Sigmoid colon (tissue), 6 donors: ENCODE measurements at regions not wholly inside any gene's neighbourhood (a gene's known extent, or its start where the extent isn't known, plus 50 kb on each side); places are given as distances from the start of the nearest gene placed in this dataset.
"Not testable (repeated sequence)": the region's sequence is repeated elsewhere in the genome, so short reads cannot be mapped to it uniquely, and the experiment has no call there.

Source experiments
- DNase-seq: peaks from one replicate; pipeline ENCODE4 v3.0.0-alpha.2; 2019
- H3K27ac ChIP-seq, 4 donors: fragments of 200-600 bp; sonication (generic); one replicate each; pipeline ENCODE4 v1.5.1; 2016 to 2019; ENCODE audit warnings: mild to moderate bottlenecking in 1 of 4
- H3K27me3 ChIP-seq, 3 donors: fragments of 200-600 bp; sonication (generic); one replicate each; pipeline ENCODE4 v1.5.1; 2019; ENCODE audit warnings: mild to moderate bottlenecking in 1 of 3
- H3K36me3 ChIP-seq, 4 donors: fragments of 200-600 bp; sonication (generic); one replicate each; pipeline ENCODE4 v1.5.1; 2016 to 2019
- H3K4me1 ChIP-seq, 4 donors: fragments of 200-600 bp; sonication (generic); one replicate each; pipeline ENCODE4 v1.5.1; 2017 to 2019
- H3K4me3 ChIP-seq, 4 donors: fragments of 200-600 bp; sonication (generic); one replicate each; pipeline ENCODE4 v1.5.1; 2017 to 2019; ENCODE audit warnings: mild to moderate bottlenecking in 2 of 4, moderate library complexity in 1 of 4
- H3K9me3 ChIP-seq, 4 donors: fragments of 200-600 bp in 3 of 4; sonication (generic) in 3 of 4; one replicate each; pipeline versions ENCODE4 v1.5.1 to v1.6.1; 2013 to 2019
- CTCF ChIP-seq, 4 experiments: fragments of 450-650 bp in 3 of 4; fragments of 200-600 bp in 1 of 4; IDR thresholded peaks; one replicate each; pipeline ENCODE4 v1.5.1; 2016 to 2019; ENCODE audit warnings: antibody characterized with exemption in 4 of 4, mild to moderate bottlenecking in 3 of 4, moderate library complexity in 2 of 4
- EP300 ChIP-seq, 4 donors: sonication (generic); formaldehyde crosslinking; IDR thresholded peaks; one replicate each; pipeline ENCODE4 v1.6.1; 2017; ENCODE audit warnings: antibody characterized with exemption in 4 of 4
- POLR2A ChIP-seq, 2 donors: fragments of 450-650 bp; IDR thresholded peaks; one replicate each; pipeline ENCODE4 v1.6.1; 2016; ENCODE audit warnings: antibody characterized with exemption in 2 of 2, mild to moderate bottlenecking in 2 of 2, moderate library complexity in 2 of 2
- POLR2AphosphoS5 ChIP-seq, 4 donors: sonication (generic); formaldehyde crosslinking; IDR thresholded peaks; one replicate each; pipeline ENCODE4 v1.6.1; 2017; ENCODE audit warnings: antibody characterized with exemption in 4 of 4
- WGBS, 2 donors: extraction: QIAGEN DNeasy Blood & Tissue Kit; methylation state at CpG; one replicate each; pipeline ENCODE4 v1.1.7; 2013; 5-methylcytosine and 5-hydroxymethylcytosine counted together
- intact Hi-C: fragments of 100-400 bp; cut with DNase I; formaldehyde crosslinking; loops from one replicate; pipeline ENCODE4 v1.15.1; 2023
- donor health status: healthy with polysubstance abuse.
- donor health status: healthy.

- 94 to 95% methylated on average over 1 of the region's 1 CpG for WGBS, 2 donors
These were observed 138.6 kb upstream of the PRICKLE2 start for GRCh38 chr3:64363842-64364241.

GRCh38 chr3:64361962-64362735, 136.9 kb upstream of the PRICKLE2 start:
- no peak overlapping the region for H3K4me3 ChIP-seq
- 60 to 68% methylated on average over 5 of the region's 5 CpGs for WGBS, 2 donors
- DNase-seq, result no peak

More at GRCh38 chr3:64363842-64364241, 138.6 kb upstream of the PRICKLE2 start:
- intact Hi-C loops, result no loop called here
- H3K27ac ChIP-seq, result no peak overlapping the region
- TF ChIP-seq CTCF (IDR thresholded peaks at IDR 0.05) (no peak), POLR2A (IDR thresholded peaks at IDR 0.05) (no peak), EP300 (IDR thresholded peaks at IDR 0.05) (no peak), POLR2AphosphoS5 (IDR thresholded peaks at IDR 0.05) (no peak)
- no peak for DNase-seq
- no peaks in the 10 kb centered on the region for H3K27me3 ChIP-seq
- H3K9me3 ChIP-seq, result no peaks in the 10 kb centered on the region
- H3K4me1 ChIP-seq, result peaks cover 0 to 7% (median 0%) of the 10 kb centered on the region in 4 donors
- H3K36me3 ChIP-seq, result no peaks in the 10 kb centered on the region
- H3K4me3 ChIP-seq, result no peak overlapping the region

GRCh38 chr3:64361036-64361435, 135.8 kb upstream of the PRICKLE2 start:
- H3K27ac ChIP-seq, H3K36me3 ChIP-seq, intact Hi-C loops, DNase-seq, H3K4me3 ChIP-seq, H3K27me3 ChIP-seq, H3K4me1 ChIP-seq, H3K9me3 ChIP-seq: not testable (repeated sequence)
- 92 to 94% methylated on average over 4 of the region's 4 CpGs for WGBS, 2 donors

More at GRCh38 chr3:64361962-64362735, 136.9 kb upstream of the PRICKLE2 start:
- no peaks in the 10 kb centered on the region for H3K27me3 ChIP-seq
- no peaks in the 10 kb centered on the region for H3K9me3 ChIP-seq
- no peak overlapping the region for H3K27ac ChIP-seq
- no peaks in the 10 kb centered on the region for H3K36me3 ChIP-seq
- intact Hi-C loops, result no loop called here
- TF ChIP-seq POLR2A (IDR thresholded peaks at IDR 0.05) (no peak), CTCF (IDR thresholded peaks at IDR 0.05) (no peak)
- peaks cover 0 to 8% (median 3%) of the 10 kb centered on the region in 4 donors for H3K4me1 ChIP-seq

- Histone ChIP-seq H3K36me3 (no peaks in the 10 kb centered on the region), H3K4me3 (no peak overlapping the region), H3K4me1 (peaks cover 0 to 17% (median 8%) of the 10 kb centered on the region in 4 donors), H3K9me3 (no peaks in the 10 kb centered on the region), H3K27me3 (no peaks in the 10 kb centered on the region), H3K27ac (no peak overlapping the region)
- intact Hi-C loops, result no loop called here
- TF ChIP-seq POLR2A (IDR thresholded peaks at IDR 0.05), result no peak
- no peak for TF ChIP-seq POLR2AphosphoS5 (IDR thresholded peaks at IDR 0.05)
- no peak for TF ChIP-seq EP300 (IDR thresholded peaks at IDR 0.05)
- no peak for TF ChIP-seq CTCF (IDR thresholded peaks at IDR 0.05)
- WGBS, 2 donors, result 86 to 95% methylated on average over 6 of the region's 6 CpGs
- DNase-seq, result no peak
These were observed 135.0 kb upstream of the PRICKLE2 start for GRCh38 chr3:64360280-64360679.

GRCh38 chr3:64359735-64360134, 134.5 kb upstream of the PRICKLE2 start:
- H3K4me3 ChIP-seq, result no peak overlapping the region
- no peaks in the 10 kb centered on the region for H3K9me3 ChIP-seq
- intact Hi-C loops, result no loop called here
- H3K36me3 ChIP-seq, result no peaks in the 10 kb centered on the region
- no peaks in the 10 kb centered on the region for H3K27me3 ChIP-seq
- WGBS, 2 donors, result 63 to 83% methylated on average over 4 of the region's 4 CpGs
- peaks cover 0 to 23% (median 13%) of the 10 kb centered on the region in 4 donors for H3K4me1 ChIP-seq
- TF ChIP-seq EP300 (IDR thresholded peaks at IDR 0.05) (no peak), POLR2AphosphoS5 (IDR thresholded peaks at IDR 0.05) (no peak), POLR2A (IDR thresholded peaks at IDR 0.05) (no peak), CTCF (IDR thresholded peaks at IDR 0.05) (no peak)
- no peak overlapping the region for H3K27ac ChIP-seq
- DNase-seq, result no peak
